A549 (cell line): ENCODE measurements at regions not wholly inside any gene's neighbourhood (a gene's known extent, or its start where the extent isn't known, plus 50 kb on each side); places are given as distances from the start of the nearest gene placed in this dataset.

Experiments
- ATAC-seq, 2 experiments: fragments of 200-7000 bp in 1 of 2; fragments of >200 bp in 1 of 2; cut with Nextera tagmentation in 1 of 2; cut with Tn5 transposase in 1 of 2; 3 replicates each; pipeline versions ENCODE4 v1.8.0 to v1.9.1; 2018 to 2020; ENCODE audit warnings: mild to moderate bottlenecking in 1 of 2, moderate library complexity in 1 of 2
- CTCF ChIA-PET: fragments of 300-600 bp; sonication (Branson Sonifier 250); formaldehyde crosslinking; extraction: SDS; loops from one replicate; lab custom pipeline; 2021; ENCODE audit warnings: antibody characterized with exemption, inconsistent platforms; lab: Yijun Ruan, JAX
- POLR2A ChIA-PET: fragments of 350-600 bp; formaldehyde crosslinking; extraction: SDS; loops from one replicate; lab custom pipeline; 2021; ENCODE audit warnings: antibody characterized with exemption, inconsistent platforms; lab: Yijun Ruan, JAX
- DNase-seq, 2 experiments: peaks; one replicate each; pipeline versions ENCODE4 v3.0.0 to v3.0.0-alpha.2; 2011 to 2016; ENCODE audit warnings: low read depth in 1 of 2, low spot score in 1 of 2
- FAIRE-seq: peaks from 2 replicates; lab custom pipeline; 2011; peaks lifted over from hg19 to GRCh38; lab: Jason Lieb, UNC
- H3K27ac ChIP-seq, 2 experiments: fragments of >200 bp; sonication (Bioruptor Twin); formaldehyde crosslinking; 3 replicates each; pipeline ENCODE4 v1.5.1; 2016 to 2017
- H3K4me1 ChIP-seq: fragments of >200 bp; sonication (Bioruptor Twin); formaldehyde crosslinking; 3 replicates; pipeline ENCODE4 v1.6.1; 2016
- H3K4me2 ChIP-seq: fragments of >200 bp; sonication (Bioruptor Twin); formaldehyde crosslinking; 3 replicates; pipeline ENCODE4 v1.6.1; 2016
- H3K4me3 ChIP-seq: fragments of >200 bp; sonication (Bioruptor Twin); formaldehyde crosslinking; 3 replicates; pipeline ENCODE4 v1.5.1; 2016
- H3K9me3 ChIP-seq: fragments of >200 bp; sonication (Bioruptor Twin); formaldehyde crosslinking; 3 replicates; pipeline ENCODE4 v1.6.1; 2016
- BHLHE40 ChIP-seq: IDR thresholded peaks from 2 replicates; pipeline ENCODE4 v1.6.1; 2012; ENCODE audit warnings: low read depth, low read length, inconsistent platforms
- CTCF ChIP-seq: fragments of >200 bp; sonication (Bioruptor Twin); formaldehyde crosslinking; IDR thresholded peaks from 3 replicates; pipeline ENCODE4 v1.5.1; 2016
- ESRRA ChIP-seq: fragments of 150-350 bp; IDR thresholded peaks from 2 replicates; pipeline ENCODE4 v1.6.1; 2014; ENCODE audit warnings: mild to moderate bottlenecking, low read length, borderline replicate concordance
- FOSL2 ChIP-seq, 2 experiments: fragments of 450-650 bp in 1 of 2; fragments of >200 bp in 1 of 2; sonication (Bioruptor Twin) in 1 of 2; formaldehyde crosslinking; IDR thresholded peaks; 2 replicates each; pipeline versions ENCODE4 v1.5.0 to v1.6.1; 2016 to 2020; ENCODE audit warnings: mild to moderate bottlenecking in 1 of 2, moderate library complexity in 1 of 2
- GATA3 ChIP-seq: IDR thresholded peaks from 2 replicates; pipeline ENCODE4 v1.6.1; 2012; ENCODE audit warnings: borderline replicate concordance
- HDAC2 ChIP-seq: fragments of 200-600 bp; sonication (generic); IDR thresholded peaks from 2 replicates; pipeline ENCODE4 v1.6.1; 2016
- HES2 ChIP-seq: fragments of >200 bp; sonication (Bioruptor Twin); formaldehyde crosslinking; IDR thresholded peaks from 2 replicates; pipeline ENCODE4 v1.6.1; 2016
- HEYL ChIP-seq: fragments of 250-450 bp; sonication (Bioruptor Pico); IDR thresholded peaks from 2 replicates; pipeline ENCODE4 v1.8.0; 2021; ENCODE audit warnings: mild to moderate bottlenecking, moderate library complexity
- HOXA7 ChIP-seq: fragments of 250-450 bp; sonication (Bioruptor Pico); IDR thresholded peaks from 2 replicates; pipeline ENCODE4 v1.5.0; 2020; ENCODE audit warnings: mild to moderate bottlenecking, moderate library complexity
- HOXB13 ChIP-seq: fragments of 250-450 bp; sonication (Bioruptor Pico); IDR thresholded peaks from 2 replicates; pipeline ENCODE4 v1.5.0; 2020; ENCODE audit warnings: low read depth, mild to moderate bottlenecking, moderate library complexity
- JUNB ChIP-seq: fragments of >200 bp; sonication (Bioruptor Twin); formaldehyde crosslinking; IDR thresholded peaks from 2 replicates; pipeline ENCODE4 v1.6.1; 2016
- KDM1A ChIP-seq: fragments of 200-600 bp; sonication (generic); IDR thresholded peaks from 2 replicates; pipeline ENCODE4 v1.6.1; 2016; ENCODE audit warnings: low read depth, mild to moderate bottlenecking
- NR3C1 ChIP-seq: fragments of >200 bp; sonication (Bioruptor Twin); formaldehyde crosslinking; IDR thresholded peaks from 3 replicates; pipeline ENCODE4 v1.6.1; 2017
- PHF8 ChIP-seq: fragments of 200-600 bp; sonication (generic); IDR thresholded peaks from 2 replicates; pipeline ENCODE4 v1.6.1; 2016; ENCODE audit warnings: low read depth, mild to moderate bottlenecking, antibody characterized with exemption, moderate library complexity, borderline replicate concordance
- RAD21 ChIP-seq, 2 experiments: fragments of >200 bp in 1 of 2; sonication (Bioruptor Twin) in 1 of 2; formaldehyde crosslinking in 1 of 2; IDR thresholded peaks in 1 of 2; conservative IDR thresholded peaks in 1 of 2; 2 replicates in 1 of 2; 3 replicates in 1 of 2; pipeline ENCODE4 v1.6.1; 2012 to 2018; ENCODE audit warnings: inconsistent platforms in 1 of 2
- RARB ChIP-seq: fragments of 250-450 bp; sonication (Bioruptor Pico); IDR thresholded peaks from 2 replicates; pipeline ENCODE4 v1.8.0; 2021; ENCODE audit warnings: mild to moderate bottlenecking, moderate library complexity
- RFX5 ChIP-seq: fragments of 450-650 bp; IDR thresholded peaks from 2 replicates; pipeline ENCODE4 v1.7.1; 2014; ENCODE audit warnings: antibody characterized with exemption, mild to moderate bottlenecking, moderate library complexity
- RNF2 ChIP-seq: fragments of 200-600 bp; sonication (generic); IDR thresholded peaks from 2 replicates; pipeline ENCODE4 v1.6.1; 2016; ENCODE audit warnings: low read depth, mild to moderate bottlenecking, antibody characterized with exemption, moderate library complexity, borderline replicate concordance
- SMC3 ChIP-seq: fragments of >200 bp; sonication (Bioruptor Twin); formaldehyde crosslinking; IDR thresholded peaks from 3 replicates; pipeline ENCODE4 v1.6.1; 2018; ENCODE audit warnings: inconsistent platforms
- SREBF2 ChIP-seq: fragments of 450-650 bp; IDR thresholded peaks from 2 replicates; pipeline ENCODE4 v1.6.1; 2014; ENCODE audit warnings: mild to moderate bottlenecking, moderate library complexity
- USF2 ChIP-seq: fragments of 450-650 bp; IDR thresholded peaks from 2 replicates; pipeline ENCODE4 v1.6.1; 2014; ENCODE audit warnings: antibody characterized with exemption
- ZFP36 ChIP-seq: fragments of 450-650 bp; IDR thresholded peaks from 2 replicates; pipeline ENCODE4 v1.6.1; 2014; ENCODE audit warnings: borderline replicate concordance; ENCODE audit not compliant: partially characterized antibody
- ZNF302 ChIP-seq: fragments of 250-450 bp; sonication (Bioruptor Pico); IDR thresholded peaks from 2 replicates; pipeline ENCODE4 v1.9.0; 2021; ENCODE audit warnings: inconsistent platforms, mild to moderate bottlenecking, moderate library complexity
- WGBS: methylation state at CpG from one replicate; pipeline ENCODE4 v1.1.6; 2017; ENCODE audit errors: missing lambda C conversion rate; 5-methylcytosine and 5-hydroxymethylcytosine counted together

- TF ChIP-seq HDAC2 (0 out of 2 replicates have a peak, but pooled peaks have one; percentile 60), NR3C1 (no peak), GATA3 (no peak), KDM1A (0 out of 2 replicates have a peak, but pooled peaks have one; percentile 55)
- H3K4me2 ChIP-seq, result no peak overlapping the region
- ATAC-seq, result no peak
- H3K4me3 ChIP-seq, result no peak overlapping the region
- peaks cover 20% of the 10 kb centered on the region for H3K4me1 ChIP-seq
- ChIA-PET CTCF (interaction anchor here (1.1 to 1.8 kb wide), 4 partner anchors 11 to 77 kb away, joined by 3 to 5 read pairs (median 4); no protein-coding TSS in a partner anchor), POLR2A (interaction anchor here (0.7 kb wide), 1 partner anchor 69 kb away, joined by 3 read pairs; no protein-coding TSS in a partner anchor)
- H3K27ac ChIP-seq, result no peak overlapping the region
- no peak for DNase-seq
- 3% methylated on average over 2 of the region's 2 CpGs for WGBS
- no peak for FAIRE-seq
- H3K9me3 ChIP-seq, result peaks cover 29% of the 10 kb centered on the region
Measured at GRCh38 chr20:4095639-4096038, 53.0 kb upstream of the SMOX start.

- TF ChIP-seq BHLHE40 (no peak), CTCF (peak; percentile 70), SMC3 (peak; percentile 81), HOXB13 (no peak), HOXA7 (CRISPR knock-in tag) (no peak), RAD21 (conservative IDR thresholded peaks at IDR 0.05 in 1 of 2, IDR thresholded peaks at IDR 0.05 in 1 of 2) (peak; percentile 65 to 76), ZNF302 (CRISPR knock-in tag) (no peak), RNF2 (no peak), HDAC2 (no peak)
- 48% methylated on average over 23 of the region's 24 CpGs for WGBS
- H3K4me3 ChIP-seq, result no peak overlapping the region
- peaks cover 26% of the 10 kb centered on the region for H3K9me3 ChIP-seq
- ChIA-PET CTCF (interaction anchor here (0.5 to 3.9 kb wide), 43 partner anchors 9 to 482 kb away, joined by 3 to 46 read pairs (median 4); partner anchors contain the start of gene RNF24), POLR2A (no interaction called here)
- peaks cover 12% of the 10 kb centered on the region for H3K4me1 ChIP-seq
- DNase-seq (peak; percentile 69 to 89), FAIRE-seq (peak; percentile 46), ATAC-seq (peak; percentile 79 to 87)
- peak overlapping the region; percentile 60 to 67 for H3K27ac ChIP-seq
- H3K4me2 ChIP-seq, result peak overlapping the region; percentile 31
Measured at GRCh38 chr20:4091490-4092479, 56.8 kb upstream of the SMOX start.

GRCh38 chr20:4090756-4091489, 57.7 kb upstream of the SMOX start:
- DNase-seq (peak; percentile 31 to 51), ATAC-seq (peak; percentile 51 to 62), FAIRE-seq (no peak)
- peak overlapping the region; percentile 19; the same call in 1 of the 3 replicates for H3K4me2 ChIP-seq
- TF ChIP-seq HEYL (CRISPR knock-in tag), result no peak
- TF ChIP-seq HES2, result no peak
- TF ChIP-seq SREBF2, result no peak
- no peak for TF ChIP-seq FOSL2 (IDR thresholded peaks at IDR 0.05)
- TF ChIP-seq FOSL2 (CRISPR knock-in tag; IDR thresholded peaks at IDR 0.05), result no peak
- no peak for TF ChIP-seq PHF8
- TF ChIP-seq RFX5, result no peak
- TF ChIP-seq USF2, result no peak
- TF ChIP-seq ESRRA, result no peak
- TF ChIP-seq BHLHE40, result no peak
- no peak for TF ChIP-seq ZNF302 (CRISPR knock-in tag)
- no peak for TF ChIP-seq JUNB
- TF ChIP-seq ZFP36, result no peak
- no peak for TF ChIP-seq RARB (CRISPR knock-in tag)
- TF ChIP-seq HOXB13, result no peak
- no peak for TF ChIP-seq RAD21 (conservative IDR thresholded peaks at IDR 0.05 in 1 of 2, IDR thresholded peaks at IDR 0.05 in 1 of 2)
- 46% methylated on average over 6 of the region's 6 CpGs for WGBS
- POLR2A ChIA-PET, result no interaction called here
- peak overlapping the region; percentile 60 to 67; a peak in 5 of 6 replicates for H3K27ac ChIP-seq
- no peak overlapping the region for H3K4me3 ChIP-seq
- H3K9me3 ChIP-seq, result peaks cover 20% of the 10 kb centered on the region; the same call in 2 of the 3 replicates
- H3K4me1 ChIP-seq, result peaks cover 15% of the 10 kb centered on the region
- CTCF ChIA-PET, result interaction anchor here (0.5 to 3.9 kb wide), 18 partner anchors 10 to 414 kb away, joined by 3 to 46 read pairs (median 6); partner anchors contain the start of gene RNF24
